Glutamatergic neuron (in vitro differentiated cells): ENCODE measurements at regions not wholly inside any gene's neighbourhood (a gene's known extent, or its start where the extent isn't known, plus 50 kb on each side); places are given as distances from the start of the nearest gene placed in this dataset.

ENCODE experiments used
- DNase-seq: peaks from one replicate; pipeline ENCODE4 v3.0.0; 2022
- H3K27ac Mint-ChIP-seq: one replicate; pipeline ENCODE4 v1.8.0; 2020; ENCODE audit warnings: mild to moderate bottlenecking, mixed read lengths, inconsistent platforms; ENCODE audit not compliant: unreplicated experiment
- H3K27me3 Mint-ChIP-seq: one replicate; pipeline ENCODE4 v1.8.0; 2020; ENCODE audit warnings: mild to moderate bottlenecking, moderate library complexity, mixed read lengths, inconsistent platforms; ENCODE audit not compliant: unreplicated experiment
- H3K36me3 Mint-ChIP-seq: one replicate; pipeline ENCODE4 v1.8.0; 2020; ENCODE audit warnings: mild to moderate bottlenecking, mixed read lengths, inconsistent platforms; ENCODE audit not compliant: unreplicated experiment
- H3K4me1 Mint-ChIP-seq: one replicate; pipeline ENCODE4 v1.8.0; 2020; ENCODE audit warnings: mild to moderate bottlenecking, low read depth, mixed read lengths, inconsistent platforms; ENCODE audit not compliant: unreplicated experiment
- H3K4me3 Mint-ChIP-seq: one replicate; pipeline ENCODE4 v1.8.0; 2020; ENCODE audit warnings: mild to moderate bottlenecking, mixed read lengths, inconsistent platforms; ENCODE audit not compliant: unreplicated experiment
- H3K9me3 Mint-ChIP-seq: one replicate; pipeline ENCODE4 v1.8.0; 2020; ENCODE audit warnings: mild to moderate bottlenecking, moderate library complexity, mixed read lengths, inconsistent platforms; ENCODE audit not compliant: unreplicated experiment
- CTCF ChIP-seq: fragments of 200-600 bp; sonication (generic); IDR thresholded peaks from one replicate; pipeline ENCODE4 v1.5.0; 2021; ENCODE audit not compliant: partially characterized antibody, unreplicated experiment

- TF ChIP-seq CTCF: no peak
- Mint-ChIP-seq H3K4me3 (no peak overlapping the region), H3K27me3 (peaks cover 2% of the 10 kb centered on the region), H3K9me3 (no peaks in the 10 kb centered on the region), H3K4me1 (no peaks in the 10 kb centered on the region), H3K36me3 (no peaks in the 10 kb centered on the region), H3K27ac (no peak overlapping the region)
- DNase-seq: no peak
These were observed 180.9 kb upstream of the DEPDC1 start for GRCh38 chr1:68677684-68678351.

GRCh38 chr1:68696221-68696620 lies 199.3 kb upstream of the DEPDC1 start:
- DNase-seq: no peak

GRCh38 chr1:68703921-68704354 lies 207.1 kb upstream of the DEPDC1 start:
- TF ChIP-seq CTCF: no peak
- Mint-ChIP-seq H3K36me3 (no peaks in the 10 kb centered on the region), H3K4me3 (no peak overlapping the region), H3K27me3 (no peaks in the 10 kb centered on the region), H3K4me1 (no peaks in the 10 kb centered on the region), H3K9me3 (no peaks in the 10 kb centered on the region), H3K27ac (no peak overlapping the region)
- DNase-seq: no peak

More at GRCh38 chr1:68696221-68696620, 199.3 kb upstream of the DEPDC1 start:
- Mint-ChIP-seq H3K36me3 (no peaks in the 10 kb centered on the region), H3K4me3 (no peak overlapping the region), H3K27ac (no peak overlapping the region), H3K27me3 (peaks cover 1% of the 10 kb centered on the region), H3K4me1 (no peaks in the 10 kb centered on the region), H3K9me3 (no peaks in the 10 kb centered on the region)
- no peak for TF ChIP-seq CTCF

GRCh38 chr1:68704800-68705443 lies 208.0 kb upstream of the DEPDC1 start:
- DNase-seq: no peak
- Mint-ChIP-seq H3K36me3 (no peaks in the 10 kb centered on the region), H3K27me3 (no peaks in the 10 kb centered on the region), H3K4me3 (no peak overlapping the region), H3K4me1 (no peaks in the 10 kb centered on the region), H3K27ac (no peak overlapping the region), H3K9me3 (no peaks in the 10 kb centered on the region)
- no peak for TF ChIP-seq CTCF

- Mint-ChIP-seq H3K4me3 (no peak overlapping the region), H3K9me3 (no peaks in the 10 kb centered on the region), H3K36me3 (no peaks in the 10 kb centered on the region), H3K27me3 (no peaks in the 10 kb centered on the region), H3K4me1 (no peaks in the 10 kb centered on the region), H3K27ac (no peak overlapping the region)
- no peak for DNase-seq
- TF ChIP-seq CTCF: no peak
These were observed 208.6 kb upstream of the DEPDC1 start for GRCh38 chr1:68705466-68705865.
